B cell (primary cell): ENCODE measurements at regions not wholly inside any gene's neighbourhood (a gene's known extent, or its start where the extent isn't known, plus 50 kb on each side); places are given as distances from the start of the nearest gene placed in this dataset.
"Not testable (repeated sequence)": the region's sequence is repeated elsewhere in the genome, so short reads cannot be mapped to it uniquely, and the experiment has no call there.

Source experiments
- ATAC-seq: fragments of 200-7000 bp; cut with Tn5 transposase; one replicate; pipeline ENCODE4 v1.10.0; 2021; ENCODE audit warnings: low read depth, mild to moderate bottlenecking, moderate number of reproducible peaks, moderate library complexity
- CTCF ChIA-PET: fragments of 350-600 bp; sonication (Branson Sonifier 250); formaldehyde crosslinking; loops from one replicate; lab custom pipeline; 2021; ENCODE audit warnings: antibody characterized with exemption, inconsistent platforms; lab: Charles Lee
- POLR2A ChIA-PET: fragments of 350-600 bp; sonication (Branson Sonifier 250); formaldehyde crosslinking; loops from one replicate; lab custom pipeline; 2021; ENCODE audit warnings: antibody characterized with exemption; lab: Charles Lee
- DNase-seq: peaks from one replicate; pipeline ENCODE4 v3.0.0; 2013
- H2AFZ ChIP-seq: 2 replicates; pipeline ENCODE4 v1.6.1; 2012; ENCODE audit warnings: mild to moderate bottlenecking, low read depth, low read length; ENCODE audit not compliant: insufficient read depth, poor library complexity, severe bottlenecking
- H3K27ac ChIP-seq, 2 donors: 1 replicate in 1 of 2; 2 replicates in 1 of 2; pipeline ENCODE4 v1.5.1; 2012 to 2013; ENCODE audit warnings: low read length in 2 of 2, mild to moderate bottlenecking in 2 of 2, moderate library complexity in 1 of 2
- H3K27me3 ChIP-seq, 4 experiments: fragments of 200-600 bp in 1 of 4; sonication (generic) in 1 of 4; replicated peaks in 1 of 4; 1 replicate in 2 of 4; 2 replicates in 2 of 4; pipeline versions ENCODE4 v1.6.1 to v1.7.0; 2013 to 2016; ENCODE audit warnings: low read length in 3 of 4, mild to moderate bottlenecking in 2 of 4, mixed read lengths in 1 of 4, moderate library complexity in 1 of 4; ENCODE audit not compliant: insufficient read depth in 4 of 4, control insufficient read depth in 3 of 4; ENCODE audit errors: control extremely low read depth in 1 of 4
- H3K36me3 ChIP-seq, 2 experiments: replicated peaks in 1 of 2; 1 replicate in 1 of 2; 2 replicates in 1 of 2; pipeline versions ENCODE4 v1.6.1 to v1.7.1; 2013; ENCODE audit warnings: low read length in 1 of 2; ENCODE audit not compliant: insufficient read depth in 2 of 2, control insufficient read depth in 1 of 2; ENCODE audit errors: control extremely low read depth in 1 of 2, extremely low read depth in 1 of 2
- H3K4me1 ChIP-seq, 2 donors: fragments of 200-600 bp in 1 of 2; sonication (generic) in 1 of 2; 1 replicate in 1 of 2; 2 replicates in 1 of 2; pipeline versions ENCODE4 v1.5.1 to v1.6.1; 2013 to 2017; ENCODE audit warnings: low read length in 2 of 2; ENCODE audit not compliant: control insufficient read depth in 2 of 2, insufficient read depth in 2 of 2
- H3K4me2 ChIP-seq: replicated peaks from 2 replicates; pipeline ENCODE3; 2012; ENCODE audit warnings: mild to moderate bottlenecking, low read depth, low read length; ENCODE audit not compliant: poor library complexity, severe bottlenecking
- H3K4me3 ChIP-seq, 5 experiments: fragments of 200-600 bp in 1 of 5; sonication (generic) in 1 of 5; 1 replicate in 3 of 5; 2 replicates in 2 of 5; pipeline versions ENCODE4 v1.5.1 to v1.7.0; 2011 to 2016; ENCODE audit warnings: low read length in 4 of 5, mild to moderate bottlenecking in 4 of 5, low read depth in 2 of 5, control low read depth in 1 of 5, moderate library complexity in 1 of 5; ENCODE audit not compliant: insufficient read depth in 1 of 5; ENCODE audit errors: control extremely low read depth in 1 of 5, extremely low read depth in 1 of 5
- H3K79me2 ChIP-seq: fragments of 200-600 bp; sonication (generic); one replicate; pipeline ENCODE4 v1.6.0; 2016; ENCODE audit warnings: low read length; ENCODE audit not compliant: control insufficient read depth, insufficient read depth
- H3K9ac ChIP-seq: fragments of 200-600 bp; sonication (generic); 2 replicates; pipeline ENCODE4 v1.6.1; 2017; ENCODE audit warnings: mild to moderate bottlenecking, low read length, moderate library complexity
- H3K9me3 ChIP-seq, 3 donors: one replicate each; pipeline versions ENCODE4 v1.6.1 to v1.7.1; 2013; ENCODE audit warnings: low read length in 2 of 3; ENCODE audit not compliant: control insufficient read depth in 2 of 3, insufficient read depth in 1 of 3; ENCODE audit errors: control extremely low read depth in 1 of 3
- H4K20me1 ChIP-seq: 2 replicates; pipeline ENCODE4 v1.6.0; 2012; ENCODE audit warnings: mild to moderate bottlenecking, low read length; ENCODE audit not compliant: insufficient read depth, control insufficient read depth, poor library complexity, severe bottlenecking
- H3K27ac Mint-ChIP-seq: one replicate; pipeline ENCODE4 v1.8.0; 2021; ENCODE audit warnings: mixed read lengths
- H3K27me3 Mint-ChIP-seq: one replicate; pipeline ENCODE4 v1.8.0; 2021; ENCODE audit warnings: mixed read lengths
- H3K4me1 Mint-ChIP-seq: one replicate; pipeline ENCODE4 v1.8.0; 2021; ENCODE audit warnings: mixed read lengths
- H3K4me3 Mint-ChIP-seq: one replicate; pipeline ENCODE4 v1.8.0; 2021; ENCODE audit warnings: mixed read lengths
- H3K9me3 Mint-ChIP-seq: one replicate; pipeline ENCODE4 v1.8.0; 2022; ENCODE audit warnings: mixed read lengths; ENCODE audit not compliant: insufficient read depth
- CTCF ChIP-seq: fragments of 200-600 bp; IDR thresholded peaks from one replicate; pipeline ENCODE4 v1.8.0; 2022; ENCODE audit warnings: antibody characterized with exemption, mild to moderate bottlenecking
- EZH2 ChIP-seq: IDR thresholded peaks from 2 replicates; pipeline ENCODE4 v1.6.1; 2012; ENCODE audit warnings: borderline replicate concordance, low read depth, mild to moderate bottlenecking, moderate library complexity, low read length; ENCODE audit not compliant: insufficient read depth, poor library complexity, severe bottlenecking
- WGBS: methylation state at CpG from one replicate; pipeline ENCODE4 v1.1.5; 2013; ENCODE audit warnings: missing lambda C conversion rate; ENCODE audit not compliant: insufficient coverage; 5-methylcytosine and 5-hydroxymethylcytosine counted together
- intact Hi-C: fragments of 100-400 bp; cut with micrococcal nuclease; formaldehyde crosslinking; loops from one replicate; pipeline ENCODE4 v1.10.0; 2022

- POLR2A ChIA-PET, H3K27me3 ChIP-seq, H3K79me2 ChIP-seq, H3K27ac ChIP-seq, H3K4me3 Mint-ChIP-seq, H3K36me3 ChIP-seq, CTCF ChIA-PET, H3K9me3 ChIP-seq, H3K9ac ChIP-seq, intact Hi-C loops, H3K4me3 ChIP-seq, DNase-seq, H2AFZ ChIP-seq, H3K9me3 Mint-ChIP-seq, H3K27me3 Mint-ChIP-seq, ATAC-seq, H4K20me1 ChIP-seq, H3K4me2 ChIP-seq, H3K27ac Mint-ChIP-seq: not testable (repeated sequence)
- H3K4me1 Mint-ChIP-seq = peaks cover 50% of the 10 kb centered on the region
- no CpG with 5 or more reads among the region's 2 CpGs for WGBS
- H3K4me1 ChIP-seq = peaks cover 39 to 43% of the 10 kb centered on the region in 2 donors
Measured at GRCh38 chr1:58963287-58963686, 179.4 kb upstream of the JUN start.

DNA sequence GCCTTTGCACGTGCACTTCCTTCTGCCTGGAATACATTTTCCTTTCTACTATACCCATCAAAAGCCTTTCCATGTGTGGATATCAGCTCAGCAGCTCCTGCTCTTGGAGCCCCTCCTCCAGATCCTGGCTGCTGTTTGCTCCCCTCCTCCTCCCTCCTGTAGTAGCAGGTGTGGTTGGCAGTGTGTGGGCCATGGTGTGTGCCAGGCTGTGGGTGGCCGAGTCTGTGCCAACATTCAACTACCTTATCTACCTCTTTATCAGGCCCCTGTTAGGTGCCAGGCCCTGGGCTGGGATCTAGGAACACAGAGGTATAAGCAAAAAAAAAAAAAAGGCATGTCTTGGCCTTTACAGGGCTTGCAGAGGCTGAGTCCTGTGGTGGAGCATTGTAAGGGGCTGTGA lies 180.6 kb upstream of the JUN start:
- intact Hi-C loops = no loop called here
- no peaks in the 10 kb centered on the region for H3K36me3 ChIP-seq
- no peaks in the 10 kb centered on the region for H3K79me2 ChIP-seq
- no peak overlapping the region for H2AFZ ChIP-seq
- no peak for DNase-seq
- ATAC-seq = no peak
- Mint-ChIP-seq H3K27me3 (no peaks in the 10 kb centered on the region), H3K27ac (peak overlapping the region; percentile 26), H3K4me1 (peaks cover 62% of the 10 kb centered on the region), H3K9me3 (no peaks in the 10 kb centered on the region), H3K4me3 (no peak overlapping the region)
- no peaks in the 10 kb centered on the region for H3K27me3 ChIP-seq
- H3K4me3 ChIP-seq = no peak overlapping the region
- no peak overlapping the region for H3K4me2 ChIP-seq
- TF ChIP-seq EZH2 (no peak), CTCF (no peak)
- H3K4me1 ChIP-seq = peaks cover 50 to 53% of the 10 kb centered on the region in 2 donors
- POLR2A ChIA-PET = no interaction called here
- CTCF ChIA-PET = no interaction called here
- H3K9ac ChIP-seq = no peak overlapping the region
- no peaks in the 10 kb centered on the region for H3K9me3 ChIP-seq
- no peak overlapping the region for H3K27ac ChIP-seq
- WGBS = 83% methylated on average over 1 of the region's 2 CpGs
- H4K20me1 ChIP-seq = no peaks in the 10 kb centered on the region
